ENCODE measurements at regions not wholly inside any gene's neighbourhood (a gene's known extent, or its start where the extent isn't known, plus 50 kb on each side); places are given as distances from the start of the nearest gene placed in this dataset.

- TF ChIP-seq EZH2phosphoT487 (IDR thresholded peaks at IDR 0.05; ENCODE audit: insufficient read depth, low read depth) (no peak), EZH2 (IDR thresholded peaks at IDR 0.05; ENCODE audit: insufficient read depth, poor library complexity, severe bottlenecking) (no peak)
These were observed 706.0 kb upstream of the AUTS2 start for GRCh38 chr7:68892236-68892635.

Data from GM23248 (cell line).